Mesothelial cell of epicardium (in vitro differentiated cells): ENCODE measurements at regions not wholly inside any gene's neighbourhood (a gene's known extent, or its start where the extent isn't known, plus 50 kb on each side); places are given as distances from the start of the nearest gene placed in this dataset.
A peak's percentile ranks its signal among the peaks of the same experiment; 100 is the strongest.

Experiments used
- DNase-seq, 2 experiments: peaks; one replicate each; pipeline ENCODE4 v3.0.0; 2021; ENCODE audit warnings: low spot score in 2 of 2; ENCODE audit not compliant: unreplicated experiment in 2 of 2
- H3K27ac Mint-ChIP-seq: 2 replicates; pipeline ENCODE4 v1.8.0; 2021; ENCODE audit warnings: mixed read lengths
- H3K27me3 Mint-ChIP-seq: 2 replicates; pipeline ENCODE4 v1.8.0; 2021; ENCODE audit warnings: low read depth, mixed read lengths
- H3K36me3 Mint-ChIP-seq: 2 replicates; pipeline ENCODE4 v1.8.0; 2021; ENCODE audit warnings: mixed read lengths
- H3K4me1 Mint-ChIP-seq: 2 replicates; pipeline ENCODE4 v1.8.0; 2021; ENCODE audit warnings: mixed read lengths
- H3K4me3 Mint-ChIP-seq: 2 replicates; pipeline ENCODE4 v1.8.0; 2021; ENCODE audit warnings: mild to moderate bottlenecking, moderate library complexity, mixed read lengths
- H3K9me3 Mint-ChIP-seq: 2 replicates; pipeline ENCODE4 v1.8.0; 2021; ENCODE audit warnings: mixed read lengths
- CTCF ChIP-seq: fragments of 200-600 bp; sonication (generic); IDR thresholded peaks from one replicate; pipeline ENCODE4 v1.5.0; 2021; ENCODE audit warnings: antibody characterized with exemption; ENCODE audit not compliant: unreplicated experiment

DNA sequence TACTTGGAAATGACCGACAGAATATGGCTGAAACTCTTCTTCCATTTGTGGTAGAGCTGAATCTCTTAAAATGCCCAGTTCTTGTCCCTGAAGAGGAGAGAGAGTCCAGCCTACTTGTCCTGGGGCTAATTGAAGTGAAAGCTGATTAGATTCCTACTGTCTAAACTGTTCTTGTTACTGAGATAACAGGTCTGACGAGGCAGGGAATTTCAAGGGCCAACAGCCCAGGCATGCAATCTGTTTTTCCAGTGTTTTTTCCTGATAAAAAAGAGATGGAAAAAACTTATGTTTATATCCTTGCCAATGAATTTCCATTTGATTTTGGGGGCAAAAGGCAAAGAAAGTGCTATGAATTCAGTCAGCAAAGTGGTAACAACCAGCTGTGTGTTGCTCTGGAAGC, 195.5 kb downstream of the ETS1 start:
- Mint-ChIP-seq H3K27ac (no peak overlapping the region), H3K27me3 (no peaks in the 10 kb centered on the region), H3K36me3 (no peaks in the 10 kb centered on the region), H3K4me3 (no peak overlapping the region), H3K9me3 (no peaks in the 10 kb centered on the region), H3K4me1 (peaks cover 56% of the 10 kb centered on the region)
- no peak for DNase-seq
- no peak for TF ChIP-seq CTCF

DNA sequence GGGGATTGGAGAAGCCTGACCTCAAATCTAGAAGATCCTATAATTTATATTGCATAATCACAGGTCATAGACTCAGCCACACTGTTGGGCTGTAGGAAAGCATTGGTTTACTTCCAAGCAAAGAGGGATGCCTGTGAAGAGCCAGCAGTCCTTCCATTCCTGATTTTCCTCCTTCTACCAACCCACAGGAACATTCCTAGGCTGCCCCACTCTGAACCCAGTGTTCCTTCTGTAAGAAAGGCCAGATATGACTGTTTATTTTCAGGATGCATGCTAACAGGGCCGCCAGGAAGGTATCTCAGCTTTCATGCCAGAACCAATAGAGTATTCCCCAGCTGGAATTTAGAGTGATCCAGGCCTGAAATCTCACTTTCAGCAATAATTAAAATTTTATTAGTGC, 197.1 kb downstream of the ETS1 start:
- no peak for DNase-seq
- Mint-ChIP-seq H3K36me3 (no peaks in the 10 kb centered on the region), H3K4me1 (peaks cover 51% of the 10 kb centered on the region), H3K4me3 (no peak overlapping the region), H3K9me3 (no peaks in the 10 kb centered on the region), H3K27ac (peak overlapping the region; percentile 40), H3K27me3 (no peaks in the 10 kb centered on the region)
- TF ChIP-seq CTCF: no peak

DNA sequence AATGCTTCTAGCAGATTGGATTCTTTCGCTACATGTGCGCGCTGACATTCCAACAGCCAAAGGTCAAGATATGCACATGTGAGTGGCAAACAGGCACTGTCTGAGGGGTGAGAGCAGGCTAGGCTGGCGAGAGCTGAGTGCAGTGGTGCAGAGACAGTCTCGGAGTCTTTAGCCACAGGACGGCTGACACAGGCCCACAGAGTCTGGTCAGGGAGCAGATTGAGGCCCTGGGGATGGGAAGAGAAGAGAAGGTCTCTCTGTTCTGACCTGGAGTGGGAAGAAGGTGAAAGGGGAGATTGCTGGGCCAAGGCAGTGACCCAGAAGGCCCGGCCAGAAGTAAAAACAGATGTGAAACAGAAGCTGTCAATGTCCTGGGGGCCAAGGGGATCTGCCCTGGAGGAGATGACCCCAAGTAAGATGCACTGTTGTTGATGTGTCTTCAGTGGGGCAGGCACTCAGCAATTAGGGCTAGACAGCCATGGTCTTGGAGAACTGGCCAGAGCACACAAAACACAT, 197.8 kb downstream of the ETS1 start:
- no peak for DNase-seq
- H3K27me3 Mint-ChIP-seq: no peaks in the 10 kb centered on the region
- H3K4me3 Mint-ChIP-seq: no peak overlapping the region
- H3K36me3 Mint-ChIP-seq: no peaks in the 10 kb centered on the region
- H3K9me3 Mint-ChIP-seq: no peaks in the 10 kb centered on the region
- H3K27ac Mint-ChIP-seq: no peak overlapping the region
- TF ChIP-seq CTCF: no peak
- H3K4me1 Mint-ChIP-seq: peaks cover 45% of the 10 kb centered on the region

GRCh38 chr11:128388206-128388815, 199.0 kb downstream of the ETS1 start:
- Mint-ChIP-seq H3K27me3 (no peaks in the 10 kb centered on the region), H3K27ac (no peak overlapping the region), H3K9me3 (no peaks in the 10 kb centered on the region), H3K36me3 (no peaks in the 10 kb centered on the region), H3K4me1 (peaks cover 34% of the 10 kb centered on the region), H3K4me3 (no peak overlapping the region)
- no peak for TF ChIP-seq CTCF
- no peak for DNase-seq

GRCh38 chr11:128379587-128380580, 207.5 kb downstream of the ETS1 start:
- TF ChIP-seq CTCF: no peak
- Mint-ChIP-seq H3K4me3 (no peak overlapping the region), H3K4me1 (peaks cover 17% of the 10 kb centered on the region), H3K9me3 (peaks cover 25% of the 10 kb centered on the region), H3K27ac (no peak overlapping the region), H3K36me3 (peaks cover 2% of the 10 kb centered on the region), H3K27me3 (no peaks in the 10 kb centered on the region)
- no peak for DNase-seq
